Transverse colon (tissue), 4 donors: ENCODE measurements at regions not wholly inside any gene's neighbourhood (a gene's known extent, or its start where the extent isn't known, plus 50 kb on each side); places are given as distances from the start of the nearest gene placed in this dataset.

Experiments
- POLR2A ChIP-seq: fragments of 450-650 bp; IDR thresholded peaks from one replicate; pipeline ENCODE4 v1.6.1; 2016; ENCODE audit warnings: antibody characterized with exemption, mild to moderate bottlenecking, moderate library complexity
- POLR2AphosphoS5 ChIP-seq, 3 donors: sonication (generic); formaldehyde crosslinking; IDR thresholded peaks; one replicate each; pipeline ENCODE4 v1.6.1; 2016; ENCODE audit warnings: antibody characterized with exemption in 3 of 3
- TF ChIP-seq, protein P1 (sequence below), 5 experiments: fragments of 200-600 bp in 3 of 5; fragments of 450-650 bp in 2 of 5; sonication (generic) in 3 of 5; IDR thresholded peaks; 1 replicate in 2 of 5; 2 replicates in 3 of 5; pipeline ENCODE4 v1.5.1; 2016 to 2017; ENCODE audit warnings: antibody characterized with exemption in 5 of 5, inconsistent platforms in 3 of 5, mild to moderate bottlenecking in 2 of 5, moderate library complexity in 1 of 5

DNA sequence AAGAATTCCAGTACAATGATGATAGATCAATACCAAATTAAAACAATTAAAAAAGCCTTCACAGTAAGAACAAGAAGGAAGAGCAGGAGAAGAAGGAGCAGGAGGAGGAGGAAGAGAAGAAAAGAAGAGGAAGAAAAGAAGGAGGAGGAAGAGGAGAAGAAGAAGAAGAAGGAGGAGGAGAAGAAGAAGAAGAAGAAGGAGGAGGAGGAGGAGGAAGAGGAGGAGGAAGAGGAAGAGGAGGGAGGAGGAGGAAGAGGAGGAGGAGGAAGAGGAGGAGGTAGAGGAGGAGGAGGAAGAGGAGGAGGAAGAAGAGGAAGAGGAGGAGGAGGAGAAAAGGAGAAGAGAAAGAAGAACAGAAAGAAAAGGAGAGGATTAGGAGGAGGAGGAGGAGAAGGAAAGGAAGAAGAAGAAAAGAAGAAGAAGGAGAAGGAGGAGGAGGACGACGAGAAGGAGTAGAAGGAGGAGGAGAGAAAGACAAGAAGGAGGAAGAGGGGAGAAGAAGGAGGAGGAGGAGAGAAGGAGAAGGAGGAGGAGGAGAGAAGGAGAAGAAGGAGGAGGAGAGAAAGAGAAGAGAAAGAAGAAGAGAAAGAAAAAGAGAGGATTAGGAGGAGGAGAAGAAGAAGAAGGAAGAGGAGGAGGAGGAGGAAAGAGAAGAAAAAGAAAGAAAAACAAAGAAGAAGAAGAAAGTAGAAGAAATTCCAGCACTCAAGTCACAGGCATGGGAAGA lies 68.5 kb upstream of the GRIK3 start:
- TF ChIP-seq, protein P1, sequence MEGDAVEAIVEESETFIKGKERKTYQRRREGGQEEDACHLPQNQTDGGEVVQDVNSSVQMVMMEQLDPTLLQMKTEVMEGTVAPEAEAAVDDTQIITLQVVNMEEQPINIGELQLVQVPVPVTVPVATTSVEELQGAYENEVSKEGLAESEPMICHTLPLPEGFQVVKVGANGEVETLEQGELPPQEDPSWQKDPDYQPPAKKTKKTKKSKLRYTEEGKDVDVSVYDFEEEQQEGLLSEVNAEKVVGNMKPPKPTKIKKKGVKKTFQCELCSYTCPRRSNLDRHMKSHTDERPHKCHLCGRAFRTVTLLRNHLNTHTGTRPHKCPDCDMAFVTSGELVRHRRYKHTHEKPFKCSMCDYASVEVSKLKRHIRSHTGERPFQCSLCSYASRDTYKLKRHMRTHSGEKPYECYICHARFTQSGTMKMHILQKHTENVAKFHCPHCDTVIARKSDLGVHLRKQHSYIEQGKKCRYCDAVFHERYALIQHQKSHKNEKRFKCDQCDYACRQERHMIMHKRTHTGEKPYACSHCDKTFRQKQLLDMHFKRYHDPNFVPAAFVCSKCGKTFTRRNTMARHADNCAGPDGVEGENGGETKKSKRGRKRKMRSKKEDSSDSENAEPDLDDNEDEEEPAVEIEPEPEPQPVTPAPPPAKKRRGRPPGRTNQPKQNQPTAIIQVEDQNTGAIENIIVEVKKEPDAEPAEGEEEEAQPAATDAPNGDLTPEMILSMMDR (IDR thresholded peaks at IDR 0.05): no peak
- TF ChIP-seq POLR2A (no peak), POLR2AphosphoS5 (IDR thresholded peaks at IDR 0.05) (no peak)
